CD4-positive, alpha-beta T cell (primary cell): ENCODE measurements at regions not wholly inside any gene's neighbourhood (a gene's known extent, or its start where the extent isn't known, plus 50 kb on each side); places are given as distances from the start of the nearest gene placed in this dataset.

Experiments used
- ATAC-seq: fragments of 200-7000 bp; cut with Tn5 transposase; one replicate; pipeline ENCODE4 v1.10.0; 2022; ENCODE audit warnings: mild to moderate bottlenecking; ENCODE audit not compliant: poor library complexity
- CTCF ChIA-PET: fragments of 350-600 bp; sonication (Branson Sonifier 250); formaldehyde crosslinking; loops from one replicate; lab custom pipeline; 2021; ENCODE audit warnings: antibody characterized with exemption, inconsistent platforms; lab: Charles Lee
- POLR2A ChIA-PET: fragments of 350-600 bp; sonication (Branson Sonifier 250); formaldehyde crosslinking; loops from one replicate; lab custom pipeline; 2021; ENCODE audit warnings: antibody characterized with exemption, inconsistent platforms; lab: Charles Lee
- DNase-seq, 14 experiments: peaks; one replicate each; pipeline ENCODE4 v3.0.0-alpha.2; 2013 to 2020; ENCODE audit warnings: mixed read lengths in 2 of 14
- H3K27ac ChIP-seq, 2 donors: one replicate each; pipeline versions ENCODE4 v1.5.1 to v1.7.0; 2013; ENCODE audit warnings: low read length in 2 of 2, low read depth in 1 of 2, mild to moderate bottlenecking in 1 of 2
- H3K27me3 ChIP-seq, 2 experiments: 1 replicate in 1 of 2; 2 replicates in 1 of 2; pipeline versions ENCODE4 v1.6.1 to v1.7.0; 2013; ENCODE audit warnings: low read length in 2 of 2, control low read depth in 1 of 2, mild to moderate bottlenecking in 1 of 2, moderate library complexity in 1 of 2; ENCODE audit not compliant: insufficient read depth in 2 of 2, control insufficient read depth in 1 of 2
- H3K36me3 ChIP-seq: one replicate; pipeline ENCODE4 v1.6.1; 2013; ENCODE audit warnings: low read length, control low read depth; ENCODE audit not compliant: insufficient read depth
- H3K4me1 ChIP-seq: one replicate; pipeline ENCODE4 v1.6.1; 2013; ENCODE audit warnings: low read length, control low read depth; ENCODE audit not compliant: insufficient read depth
- H3K4me3 ChIP-seq: one replicate; pipeline ENCODE4 v1.5.1; 2013; ENCODE audit warnings: mild to moderate bottlenecking, low read length, moderate library complexity
- H3K9me3 ChIP-seq, 2 experiments: 1 replicate in 1 of 2; 2 replicates in 1 of 2; pipeline versions ENCODE4 v1.6.1 to v1.7.0; 2013; ENCODE audit warnings: low read length in 2 of 2, mild to moderate bottlenecking in 2 of 2, control low read depth in 1 of 2, moderate library complexity in 1 of 2; ENCODE audit not compliant: control insufficient read depth in 1 of 2, insufficient read depth in 1 of 2
- H3K27ac Mint-ChIP-seq: one replicate; pipeline ENCODE4 v1.8.0; 2020; ENCODE audit warnings: mixed read lengths
- H3K27me3 Mint-ChIP-seq: one replicate; pipeline ENCODE4 v1.8.0; 2021; ENCODE audit warnings: mixed read lengths
- H3K36me3 Mint-ChIP-seq: one replicate; pipeline ENCODE4 v1.8.0; 2021; ENCODE audit warnings: low read depth, mixed read lengths
- H3K4me1 Mint-ChIP-seq: one replicate; pipeline ENCODE4 v1.8.0; 2021; ENCODE audit warnings: low read depth, mixed read lengths
- H3K4me3 Mint-ChIP-seq: one replicate; pipeline ENCODE4 v1.8.0; 2020; ENCODE audit warnings: mild to moderate bottlenecking, mixed read lengths
- H3K9me3 Mint-ChIP-seq: one replicate; pipeline ENCODE4 v1.8.0; 2020; ENCODE audit warnings: mixed read lengths
- intact Hi-C, 2 experiments: fragments of 100-400 bp; cut with DNase I in 1 of 2; cut with micrococcal nuclease in 1 of 2; formaldehyde crosslinking; loops; one replicate each; pipeline versions ENCODE4 v1.15.1 to v1.9.0; 2023 to 2025; cut with DNase I, micrococcal nuclease
- TF ChIP-seq, protein P1 (sequence below): fragments of 200-600 bp; IDR thresholded peaks from one replicate; pipeline ENCODE4 v1.8.0; 2022; ENCODE audit warnings: antibody characterized with exemption, mild to moderate bottlenecking

DNA sequence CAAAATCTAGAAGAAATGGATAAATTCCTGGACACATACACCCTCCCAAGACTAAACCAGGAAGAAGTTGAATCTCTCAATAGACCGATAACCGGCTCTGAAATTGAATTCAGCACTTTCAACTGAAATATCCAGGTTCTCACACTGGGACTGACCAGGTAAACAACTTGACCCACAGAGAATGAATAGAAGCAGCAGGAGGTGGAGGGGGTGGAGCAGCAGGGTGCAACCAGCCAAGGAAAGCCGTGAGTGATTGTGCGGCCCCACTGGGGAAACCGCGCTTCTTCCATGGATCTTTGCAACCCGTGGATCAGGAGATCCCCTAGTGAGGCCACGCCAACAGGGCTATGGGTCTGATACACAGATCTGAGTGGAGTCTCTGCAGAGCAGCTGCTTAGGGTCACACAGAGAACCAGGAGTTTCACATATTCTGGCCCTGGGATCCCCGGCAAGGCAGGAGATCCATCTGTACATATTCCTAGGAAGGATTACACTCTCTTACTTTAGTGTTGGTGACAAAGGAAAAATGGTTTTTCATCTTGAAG, 181.5 kb downstream of the SLCO4C1 start:
- ChIA-PET CTCF (no interaction called here), POLR2A (no interaction called here)
- TF ChIP-seq, protein P1, sequence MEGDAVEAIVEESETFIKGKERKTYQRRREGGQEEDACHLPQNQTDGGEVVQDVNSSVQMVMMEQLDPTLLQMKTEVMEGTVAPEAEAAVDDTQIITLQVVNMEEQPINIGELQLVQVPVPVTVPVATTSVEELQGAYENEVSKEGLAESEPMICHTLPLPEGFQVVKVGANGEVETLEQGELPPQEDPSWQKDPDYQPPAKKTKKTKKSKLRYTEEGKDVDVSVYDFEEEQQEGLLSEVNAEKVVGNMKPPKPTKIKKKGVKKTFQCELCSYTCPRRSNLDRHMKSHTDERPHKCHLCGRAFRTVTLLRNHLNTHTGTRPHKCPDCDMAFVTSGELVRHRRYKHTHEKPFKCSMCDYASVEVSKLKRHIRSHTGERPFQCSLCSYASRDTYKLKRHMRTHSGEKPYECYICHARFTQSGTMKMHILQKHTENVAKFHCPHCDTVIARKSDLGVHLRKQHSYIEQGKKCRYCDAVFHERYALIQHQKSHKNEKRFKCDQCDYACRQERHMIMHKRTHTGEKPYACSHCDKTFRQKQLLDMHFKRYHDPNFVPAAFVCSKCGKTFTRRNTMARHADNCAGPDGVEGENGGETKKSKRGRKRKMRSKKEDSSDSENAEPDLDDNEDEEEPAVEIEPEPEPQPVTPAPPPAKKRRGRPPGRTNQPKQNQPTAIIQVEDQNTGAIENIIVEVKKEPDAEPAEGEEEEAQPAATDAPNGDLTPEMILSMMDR = no peak
- H3K27ac ChIP-seq = no peak overlapping the region
- intact Hi-C loops = no loop called here
- no peak overlapping the region for H3K4me3 Mint-ChIP-seq
- no peak overlapping the region for H3K27ac Mint-ChIP-seq
- H3K27me3 ChIP-seq = no peaks in the 10 kb centered on the region
- no peaks in the 10 kb centered on the region for H3K4me1 ChIP-seq
- no peaks in the 10 kb centered on the region for H3K9me3 Mint-ChIP-seq
- H3K27me3 Mint-ChIP-seq = no peaks in the 10 kb centered on the region
- H3K9me3 ChIP-seq = no peaks in the 10 kb centered on the region
- no peaks in the 10 kb centered on the region for H3K36me3 Mint-ChIP-seq
- ATAC-seq = no peak
- DNase-seq = no peak
- H3K36me3 ChIP-seq = no peaks in the 10 kb centered on the region
- H3K4me3 ChIP-seq = no peak overlapping the region
- H3K4me1 Mint-ChIP-seq = no peaks in the 10 kb centered on the region

DNA sequence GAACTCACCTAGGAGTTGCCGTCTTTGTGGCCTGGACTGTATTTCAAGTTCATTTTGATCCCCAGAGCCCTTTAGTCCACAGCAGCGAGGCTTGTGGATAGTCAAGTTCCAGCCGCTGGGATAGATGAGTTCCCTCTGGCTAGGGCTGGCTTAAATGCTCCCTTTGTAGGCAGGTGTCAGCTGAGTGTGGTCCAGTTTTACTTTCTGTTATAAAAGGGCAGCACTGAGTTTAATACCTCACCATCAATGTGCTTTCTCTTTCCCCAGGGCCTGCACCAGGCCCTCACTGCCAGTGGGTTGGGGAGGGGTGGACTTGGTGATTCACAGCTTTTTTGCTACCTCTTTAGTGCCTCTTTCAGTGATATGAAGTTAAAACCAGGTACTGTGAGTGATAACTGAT, 188.2 kb downstream of the SLCO4C1 start:
- TF ChIP-seq, protein P1 = no peak
- H3K4me3 Mint-ChIP-seq = no peak overlapping the region
- POLR2A ChIA-PET = no interaction called here
- no peaks in the 10 kb centered on the region for H3K36me3 Mint-ChIP-seq
- no peak overlapping the region for H3K27ac ChIP-seq
- CTCF ChIA-PET = no interaction called here
- no peak overlapping the region for H3K27ac Mint-ChIP-seq
- no peak overlapping the region for H3K4me3 ChIP-seq
- H3K9me3 Mint-ChIP-seq = no peaks in the 10 kb centered on the region
- ATAC-seq (no peak), DNase-seq (no peak)
- H3K4me1 ChIP-seq = no peaks in the 10 kb centered on the region
- no peaks in the 10 kb centered on the region for H3K4me1 Mint-ChIP-seq
- H3K36me3 ChIP-seq = no peaks in the 10 kb centered on the region
- no peaks in the 10 kb centered on the region for H3K27me3 Mint-ChIP-seq
- no peaks in the 10 kb centered on the region for H3K9me3 ChIP-seq
- no peaks in the 10 kb centered on the region for H3K27me3 ChIP-seq
- intact Hi-C loops = no loop called here

DNA sequence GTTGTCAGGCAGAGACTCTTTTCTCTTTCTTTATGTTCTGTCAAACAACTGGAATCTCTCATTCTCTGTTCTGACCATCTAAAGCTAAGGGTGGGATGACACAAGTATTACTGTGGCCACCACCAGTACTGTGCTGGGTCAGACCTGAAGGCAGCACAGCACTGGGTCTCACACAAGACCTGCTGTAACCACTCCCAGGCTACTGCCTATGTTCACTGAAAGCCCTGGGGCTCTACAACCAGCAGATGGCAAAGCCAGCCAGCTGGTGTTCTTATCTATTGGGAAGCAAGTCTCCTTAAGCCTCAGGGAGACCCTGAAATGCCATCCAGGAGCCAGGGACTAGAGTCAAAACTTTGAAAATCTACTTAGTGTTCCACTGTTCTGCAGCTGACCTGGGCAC, 189.5 kb downstream of the SLCO4C1 start:
- Mint-ChIP-seq H3K36me3 (no peaks in the 10 kb centered on the region), H3K9me3 (no peaks in the 10 kb centered on the region), H3K27ac (no peak overlapping the region), H3K4me1 (no peaks in the 10 kb centered on the region), H3K27me3 (no peaks in the 10 kb centered on the region), H3K4me3 (no peak overlapping the region)
- Histone ChIP-seq H3K36me3 (no peaks in the 10 kb centered on the region), H3K9me3 (no peaks in the 10 kb centered on the region), H3K4me1 (no peaks in the 10 kb centered on the region), H3K27ac (no peak overlapping the region), H3K27me3 (no peaks in the 10 kb centered on the region), H3K4me3 (no peak overlapping the region)
- ATAC-seq (no peak), DNase-seq (no peak)
- TF ChIP-seq, protein P1 = no peak
- intact Hi-C loops = no loop called here
- ChIA-PET POLR2A (no interaction called here), CTCF (no interaction called here)
